C4-2B (cell line): ENCODE measurements at regions not wholly inside any gene's neighbourhood (a gene's known extent, or its start where the extent isn't known, plus 50 kb on each side); places are given as distances from the start of the nearest gene placed in this dataset.

Experiments
- ZFX ChIP-seq: fragments of 450-650 bp; IDR thresholded peaks from 2 replicates; pipeline ENCODE4 v1.6.1; 2017
- TF ChIP-seq, protein P1 (sequence below): fragments of 450-650 bp; conservative IDR thresholded peaks from 2 replicates; pipeline ENCODE4 v1.5.1; 2017; ENCODE audit warnings: mild to moderate bottlenecking

DNA sequence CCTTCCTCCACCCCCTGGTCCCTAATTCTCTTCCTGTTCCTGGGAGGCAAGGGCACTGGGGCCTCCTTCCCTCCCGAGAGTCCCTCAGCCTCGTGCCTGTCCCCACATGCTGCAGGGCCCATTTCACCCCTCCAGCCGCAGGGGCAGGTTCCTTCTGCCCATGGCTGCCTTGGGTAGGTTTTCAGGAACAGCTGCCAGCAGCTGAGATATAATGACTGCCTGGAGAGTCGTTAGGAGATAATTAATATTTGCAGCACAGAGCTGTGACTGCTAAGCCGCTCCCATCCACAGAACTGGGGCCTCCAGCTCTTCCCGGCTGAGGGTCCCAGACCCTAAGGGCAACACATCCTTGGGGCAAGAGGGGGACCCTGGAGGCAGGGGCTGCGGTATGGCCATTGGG lies 211.9 kb upstream of the LHX5 start:
- TF ChIP-seq, protein P1, sequence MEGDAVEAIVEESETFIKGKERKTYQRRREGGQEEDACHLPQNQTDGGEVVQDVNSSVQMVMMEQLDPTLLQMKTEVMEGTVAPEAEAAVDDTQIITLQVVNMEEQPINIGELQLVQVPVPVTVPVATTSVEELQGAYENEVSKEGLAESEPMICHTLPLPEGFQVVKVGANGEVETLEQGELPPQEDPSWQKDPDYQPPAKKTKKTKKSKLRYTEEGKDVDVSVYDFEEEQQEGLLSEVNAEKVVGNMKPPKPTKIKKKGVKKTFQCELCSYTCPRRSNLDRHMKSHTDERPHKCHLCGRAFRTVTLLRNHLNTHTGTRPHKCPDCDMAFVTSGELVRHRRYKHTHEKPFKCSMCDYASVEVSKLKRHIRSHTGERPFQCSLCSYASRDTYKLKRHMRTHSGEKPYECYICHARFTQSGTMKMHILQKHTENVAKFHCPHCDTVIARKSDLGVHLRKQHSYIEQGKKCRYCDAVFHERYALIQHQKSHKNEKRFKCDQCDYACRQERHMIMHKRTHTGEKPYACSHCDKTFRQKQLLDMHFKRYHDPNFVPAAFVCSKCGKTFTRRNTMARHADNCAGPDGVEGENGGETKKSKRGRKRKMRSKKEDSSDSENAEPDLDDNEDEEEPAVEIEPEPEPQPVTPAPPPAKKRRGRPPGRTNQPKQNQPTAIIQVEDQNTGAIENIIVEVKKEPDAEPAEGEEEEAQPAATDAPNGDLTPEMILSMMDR, result no peak
- TF ChIP-seq ZFX, result no peak
